ENCODE measurements at regions not wholly inside any gene's neighbourhood (a gene's known extent, or its start where the extent isn't known, plus 50 kb on each side); places are given as distances from the start of the nearest gene placed in this dataset.

DNA sequence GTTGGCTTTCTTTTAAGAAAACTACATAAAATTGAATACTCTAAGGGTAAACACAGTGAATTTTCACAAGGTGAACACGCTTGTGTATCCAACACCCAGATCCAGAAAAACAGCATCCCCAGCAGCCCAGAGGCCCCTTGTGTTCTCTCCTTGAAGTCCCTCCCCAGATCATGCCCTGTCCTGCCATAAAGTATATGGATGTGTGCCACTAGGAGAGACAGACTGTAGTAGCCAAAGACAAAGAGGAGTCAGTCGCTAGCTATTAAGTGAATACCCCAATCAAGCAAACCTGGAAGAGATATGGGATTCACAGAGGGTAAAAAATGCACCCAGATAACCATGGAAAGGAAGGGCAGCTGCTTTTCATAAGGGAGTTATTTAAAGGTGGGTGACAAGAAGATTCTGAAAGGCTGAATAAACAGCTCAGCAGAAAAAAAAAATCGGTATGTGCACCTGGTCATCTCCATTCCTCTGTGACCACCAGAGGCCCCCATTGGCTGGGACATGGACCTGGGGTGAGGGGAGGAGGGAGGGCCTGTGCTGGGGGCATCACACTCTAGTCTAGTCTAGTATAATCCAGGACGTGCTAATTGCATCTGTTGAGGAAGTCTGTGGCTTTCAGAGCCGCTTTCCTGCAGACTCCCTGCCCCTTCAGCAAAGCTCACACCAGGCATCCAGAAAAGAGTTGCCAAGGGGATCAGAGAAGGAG lies 167.3 kb upstream of the NDN start:
- Histone ChIP-seq H3K9ac (ENCODE audit: low read length) (no peak overlapping the region), H4K20me1 (ENCODE audit: insufficient read depth, low read length) (no peaks in the 10 kb centered on the region), H2AFZ (ENCODE audit: low read depth, low read length) (no peak overlapping the region), H3K4me2 (ENCODE audit: low read length) (no peak overlapping the region), H3K4me1 (ENCODE audit: insufficient read depth, low read length) (no peaks in the 10 kb centered on the region), H3K79me2 (ENCODE audit: insufficient read depth, low read length) (no peaks in the 10 kb centered on the region), H3K9me3 (ENCODE audit: insufficient read depth, low read depth, low read length) (peaks cover 3% of the 10 kb centered on the region), H3K36me3 (ENCODE audit: insufficient read depth, low read length) (no peaks in the 10 kb centered on the region), H3K27ac (ENCODE audit: low read depth, low read length) (no peak overlapping the region), H3K27me3 (ENCODE audit: insufficient read depth, low read length) (no peaks in the 10 kb centered on the region), H3K4me3 (ENCODE audit: insufficient read depth, low read depth, low read length) (no peak overlapping the region)
- no peak for DNase-seq (ENCODE audit: low read depth)
- no peak for FAIRE-seq
- peaks cover 2% of the 10 kb centered on the region for H3K27me3 Mint-ChIP-seq (ENCODE audit: low read depth, unreplicated experiment)
- peaks cover 7% of the 10 kb centered on the region for H3K4me1 Mint-ChIP-seq (ENCODE audit: low read depth, unreplicated experiment)
- H3K36me3 Mint-ChIP-seq (ENCODE audit: low read depth, unreplicated experiment), result no peaks in the 10 kb centered on the region
- H3K9me3 Mint-ChIP-seq (ENCODE audit: unreplicated experiment), result peaks cover 2% of the 10 kb centered on the region
- peak overlapping the region; percentile 6 for H3K4me3 Mint-ChIP-seq (ENCODE audit: unreplicated experiment)
- no peak overlapping the region for H3K27ac Mint-ChIP-seq (ENCODE audit: unreplicated experiment)
- TF ChIP-seq, protein P1, sequence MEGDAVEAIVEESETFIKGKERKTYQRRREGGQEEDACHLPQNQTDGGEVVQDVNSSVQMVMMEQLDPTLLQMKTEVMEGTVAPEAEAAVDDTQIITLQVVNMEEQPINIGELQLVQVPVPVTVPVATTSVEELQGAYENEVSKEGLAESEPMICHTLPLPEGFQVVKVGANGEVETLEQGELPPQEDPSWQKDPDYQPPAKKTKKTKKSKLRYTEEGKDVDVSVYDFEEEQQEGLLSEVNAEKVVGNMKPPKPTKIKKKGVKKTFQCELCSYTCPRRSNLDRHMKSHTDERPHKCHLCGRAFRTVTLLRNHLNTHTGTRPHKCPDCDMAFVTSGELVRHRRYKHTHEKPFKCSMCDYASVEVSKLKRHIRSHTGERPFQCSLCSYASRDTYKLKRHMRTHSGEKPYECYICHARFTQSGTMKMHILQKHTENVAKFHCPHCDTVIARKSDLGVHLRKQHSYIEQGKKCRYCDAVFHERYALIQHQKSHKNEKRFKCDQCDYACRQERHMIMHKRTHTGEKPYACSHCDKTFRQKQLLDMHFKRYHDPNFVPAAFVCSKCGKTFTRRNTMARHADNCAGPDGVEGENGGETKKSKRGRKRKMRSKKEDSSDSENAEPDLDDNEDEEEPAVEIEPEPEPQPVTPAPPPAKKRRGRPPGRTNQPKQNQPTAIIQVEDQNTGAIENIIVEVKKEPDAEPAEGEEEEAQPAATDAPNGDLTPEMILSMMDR (IDR thresholded peaks at IDR 0.05; ENCODE audit: insufficient read depth, low read depth, low read length), result no peak
- TF ChIP-seq EZH2 (IDR thresholded peaks at IDR 0.05; ENCODE audit: insufficient read depth, low read length), result no peak

DNA sequence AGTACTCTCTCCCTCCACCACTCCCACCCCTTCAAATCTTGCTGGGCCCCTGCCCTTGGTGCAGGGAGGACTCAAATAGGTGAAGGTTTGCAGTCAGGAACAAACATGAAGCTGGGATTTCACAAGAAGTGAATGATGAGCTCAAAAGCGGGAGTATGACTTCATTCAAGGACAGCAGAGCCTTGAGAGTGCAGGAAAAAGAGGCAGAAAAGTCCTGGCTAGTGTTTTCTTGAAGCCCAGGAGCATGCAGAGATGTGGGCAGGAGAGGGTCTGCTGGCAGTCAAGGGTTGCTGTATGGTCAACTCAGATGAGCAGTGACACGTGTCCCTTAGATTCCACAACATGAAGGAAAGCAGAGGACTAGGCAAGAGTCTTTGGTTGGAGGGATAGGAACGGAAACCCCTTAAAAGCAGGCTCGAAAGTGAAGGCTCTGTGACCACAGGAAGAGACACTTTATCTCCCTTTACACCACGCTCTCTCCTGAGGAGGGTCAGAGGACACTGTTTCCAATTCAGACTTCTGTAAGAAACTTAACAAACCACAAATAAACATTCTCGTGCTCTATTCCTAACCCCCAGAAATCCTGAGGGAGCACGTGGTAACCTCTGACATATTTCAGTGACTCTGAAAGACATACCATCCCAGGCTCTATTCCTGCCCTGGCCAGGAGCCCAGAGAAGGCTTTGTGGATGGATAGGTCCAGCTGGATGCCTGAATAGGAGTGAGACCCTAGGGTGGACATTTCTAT lies 168.0 kb upstream of the NDN start:
- FAIRE-seq, result no peak
- H3K4me1 Mint-ChIP-seq (ENCODE audit: low read depth, unreplicated experiment), result peaks cover 7% of the 10 kb centered on the region

More for the DNA sequence above, 168.0 kb upstream of the NDN start:
- H3K36me3 ChIP-seq (ENCODE audit: insufficient read depth, low read length), result no peaks in the 10 kb centered on the region
- H3K27ac ChIP-seq (ENCODE audit: low read depth, low read length), result no peak overlapping the region
- no peak overlapping the region for H3K4me3 ChIP-seq (ENCODE audit: insufficient read depth, low read depth, low read length)
- TF ChIP-seq EZH2 (IDR thresholded peaks at IDR 0.05; ENCODE audit: insufficient read depth, low read length), result no peak
- TF ChIP-seq, protein P1 (IDR thresholded peaks at IDR 0.05; ENCODE audit: insufficient read depth, low read depth, low read length), result no peak
- no peaks in the 10 kb centered on the region for H4K20me1 ChIP-seq (ENCODE audit: insufficient read depth, low read length)
- no peak overlapping the region for H3K9ac ChIP-seq (ENCODE audit: low read length)
- H3K9me3 ChIP-seq (ENCODE audit: insufficient read depth, low read depth, low read length), result peaks cover 3% of the 10 kb centered on the region
- H3K4me1 ChIP-seq (ENCODE audit: insufficient read depth, low read length), result no peaks in the 10 kb centered on the region
- Mint-ChIP-seq H3K36me3 (ENCODE audit: low read depth, unreplicated experiment) (no peaks in the 10 kb centered on the region), H3K4me3 (ENCODE audit: unreplicated experiment) (no peak overlapping the region), H3K27ac (ENCODE audit: unreplicated experiment) (peak overlapping the region; percentile 10), H3K9me3 (ENCODE audit: unreplicated experiment) (peaks cover 4% of the 10 kb centered on the region), H3K27me3 (ENCODE audit: low read depth, unreplicated experiment) (peaks cover 8% of the 10 kb centered on the region)
- H3K79me2 ChIP-seq (ENCODE audit: insufficient read depth, low read length), result no peaks in the 10 kb centered on the region
- H3K27me3 ChIP-seq (ENCODE audit: insufficient read depth, low read length), result no peaks in the 10 kb centered on the region
- H2AFZ ChIP-seq (ENCODE audit: low read depth, low read length), result no peak overlapping the region
- no peak overlapping the region for H3K4me2 ChIP-seq (ENCODE audit: low read length)
- DNase-seq (ENCODE audit: low read depth), result no peak
